CD4-positive, alpha-beta T cell treated with Interferon gamma for 1 hour (primary cell): ENCODE measurements at regions not wholly inside any gene's neighbourhood (a gene's known extent, or its start where the extent isn't known, plus 50 kb on each side); places are given as distances from the start of the nearest gene placed in this dataset.

Source experiments
- DNase-seq: peaks from one replicate; pipeline ENCODE4 v3.0.0-alpha.2; 2020

DNA sequence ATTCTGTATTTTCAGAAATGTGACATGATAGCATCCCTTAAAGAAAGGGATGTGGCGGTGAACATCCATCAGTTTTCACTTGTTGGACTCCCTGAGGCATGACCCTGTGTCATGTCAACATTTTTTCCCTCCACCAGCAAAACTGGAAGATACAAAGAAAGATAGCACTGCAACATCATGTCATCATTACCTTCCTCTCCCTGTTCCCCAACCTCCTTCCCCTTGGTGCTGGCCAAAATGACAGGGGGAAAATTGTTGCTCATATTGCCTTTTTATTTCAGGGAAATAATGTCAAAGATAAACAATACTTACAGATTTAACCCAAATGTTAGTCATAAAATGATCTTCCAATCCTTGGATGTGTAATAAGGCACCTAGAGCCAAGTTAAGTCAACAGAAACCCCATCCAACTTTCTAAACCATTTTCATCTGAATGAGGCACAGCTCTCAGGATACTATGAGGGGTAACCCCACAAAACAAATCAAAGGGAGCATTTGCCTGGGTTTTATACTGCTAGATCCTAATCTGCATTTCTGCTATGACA is 644.3 kb downstream of the ACTL7B start:
- DNase-seq, result no peak

DNA sequence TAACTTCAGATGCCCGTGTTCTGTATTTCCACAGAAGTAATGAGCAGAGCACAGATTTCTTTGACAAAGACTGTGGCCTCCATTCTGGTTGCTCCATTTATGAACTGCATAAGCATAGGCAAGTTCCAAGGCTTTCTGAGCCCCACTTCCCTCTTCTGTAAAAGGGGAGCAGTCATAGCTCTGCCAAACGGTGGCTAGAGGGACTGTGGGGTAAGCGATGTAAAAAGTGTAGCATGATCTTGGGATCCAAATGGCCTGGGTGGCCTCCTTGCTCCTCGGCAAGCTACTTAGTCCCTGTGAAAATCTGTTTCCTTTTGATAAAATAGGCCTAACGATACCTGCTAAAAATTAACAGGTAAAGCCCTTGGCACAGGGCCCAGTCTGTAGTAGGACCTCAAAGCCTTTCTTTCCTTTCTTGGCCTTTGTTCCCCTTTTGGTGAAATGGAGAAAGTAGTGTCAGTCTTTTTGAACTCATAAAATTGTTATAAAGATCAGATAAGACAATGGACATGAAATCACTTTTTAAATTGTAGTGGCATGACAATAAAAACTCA is 646.6 kb downstream of the ACTL7B start:
- DNase-seq, result no peak

DNA sequence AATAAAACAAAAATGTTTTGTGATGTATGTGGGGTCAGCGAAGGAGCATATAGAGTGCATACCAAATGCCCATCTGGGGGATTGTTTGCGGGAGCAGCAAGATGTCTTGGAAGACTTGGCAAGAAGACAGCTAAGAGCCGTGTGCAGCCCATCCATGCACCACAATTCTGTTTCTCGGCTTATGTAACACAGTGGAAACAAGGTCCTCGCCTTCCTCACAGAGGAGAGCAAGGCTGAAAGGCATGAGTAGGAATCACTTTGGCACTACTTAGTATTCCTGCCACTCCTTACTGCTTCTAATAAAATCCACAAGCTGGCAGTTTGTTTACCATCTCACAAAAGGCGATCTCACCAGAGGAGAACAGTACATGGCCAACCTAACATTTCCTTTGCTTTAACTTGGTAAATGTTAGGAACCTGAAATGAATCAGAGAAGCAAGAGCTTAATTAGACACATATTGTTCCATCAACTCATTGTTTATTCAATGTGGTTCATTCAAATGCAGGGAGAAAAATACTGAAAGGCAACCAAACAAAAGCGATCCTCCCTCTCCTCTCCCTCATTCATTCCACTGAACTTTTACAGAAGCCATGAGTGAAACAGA is 648.1 kb downstream of the ACTL7B start:
- no peak for DNase-seq

DNA sequence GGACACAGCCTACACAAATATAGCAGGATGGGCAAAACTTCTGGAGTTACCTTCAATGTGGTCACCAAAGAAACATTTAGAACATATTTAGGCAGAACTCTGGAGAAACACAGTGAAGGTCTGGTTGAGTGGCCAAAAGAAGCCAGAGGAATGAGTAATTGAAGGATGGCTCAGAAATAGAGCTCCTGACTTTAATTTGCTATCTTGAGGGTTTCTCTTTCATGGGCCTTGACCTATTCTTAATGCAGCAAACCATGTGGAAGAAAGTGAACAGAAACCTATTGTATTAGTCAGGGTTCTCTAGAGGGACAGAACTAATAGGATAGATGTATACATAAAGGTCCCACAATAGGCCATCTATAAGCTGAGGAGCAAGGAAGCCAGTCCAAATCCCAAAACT is 650.5 kb downstream of the ACTL7B start:
- DNase-seq, result no peak

DNA sequence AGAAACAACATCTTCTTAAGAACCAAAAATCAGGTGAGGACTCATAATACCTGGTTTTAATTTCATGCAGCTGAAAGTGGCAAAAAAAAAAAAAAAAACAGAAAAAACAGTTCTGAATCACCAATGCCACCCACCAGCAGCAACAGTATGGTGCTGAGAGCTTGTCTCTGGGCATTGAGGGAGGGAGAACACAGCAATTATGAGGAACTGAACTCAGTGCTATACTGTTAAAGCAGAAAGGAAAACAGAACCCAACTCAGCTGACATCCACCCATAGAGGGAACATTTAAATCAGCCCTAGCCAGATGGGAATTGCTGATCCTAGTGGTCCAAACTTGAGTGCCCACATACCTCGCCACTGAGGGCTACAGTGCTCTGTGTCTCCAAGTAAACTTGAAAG is 657.9 kb downstream of the ACTL7B start:
- no peak for DNase-seq

DNA sequence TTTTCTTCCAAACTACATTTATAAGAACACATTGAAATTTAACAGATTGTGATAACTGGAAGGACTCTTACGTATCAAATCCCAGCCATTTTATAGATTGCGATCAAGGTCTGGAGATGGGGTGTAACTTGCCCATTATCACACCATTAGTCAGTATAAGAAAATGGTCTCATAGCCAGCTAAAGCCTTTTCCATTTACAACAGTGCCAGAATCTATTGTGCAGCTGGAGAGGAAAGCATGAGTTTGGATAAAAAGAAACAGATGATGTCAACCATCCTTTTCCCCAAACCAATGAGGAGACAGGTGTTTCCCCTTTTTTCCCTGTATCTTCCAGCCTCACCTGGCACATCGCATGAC is 658.8 kb downstream of the ACTL7B start:
- no peak for DNase-seq

DNA sequence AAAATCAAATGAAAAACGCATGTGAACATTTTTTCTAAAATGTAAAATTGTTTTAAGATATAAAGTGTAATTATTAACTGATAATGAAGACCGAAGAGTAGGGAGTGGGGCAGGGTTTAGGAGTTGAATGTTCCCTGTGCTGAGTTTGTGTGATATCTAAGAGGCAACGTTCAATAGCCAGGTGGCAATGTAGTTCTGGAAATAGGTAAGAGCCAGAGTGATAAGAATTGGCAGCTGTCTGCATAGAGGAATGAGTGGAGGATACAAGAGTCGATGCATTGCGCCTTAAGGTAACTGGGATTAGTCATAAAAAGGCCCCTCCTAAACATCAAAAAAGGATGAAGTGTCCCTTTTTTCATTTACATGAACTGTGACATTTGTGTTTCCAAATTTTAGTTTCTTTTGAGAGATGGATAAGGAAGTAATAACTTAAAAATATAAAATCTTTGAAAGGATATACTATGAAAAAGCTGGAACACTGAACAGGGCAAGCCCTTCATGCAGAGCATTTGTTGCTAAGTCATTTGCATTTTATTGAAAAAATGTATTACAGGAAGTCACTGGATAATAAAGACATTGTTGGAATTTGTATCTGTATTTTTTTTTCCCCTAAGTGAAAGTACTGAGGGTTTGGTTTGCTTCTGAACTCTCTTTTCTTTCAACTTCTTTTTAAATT is 659.3 kb downstream of the ACTL7B start:
- DNase-seq, result no peak

DNA sequence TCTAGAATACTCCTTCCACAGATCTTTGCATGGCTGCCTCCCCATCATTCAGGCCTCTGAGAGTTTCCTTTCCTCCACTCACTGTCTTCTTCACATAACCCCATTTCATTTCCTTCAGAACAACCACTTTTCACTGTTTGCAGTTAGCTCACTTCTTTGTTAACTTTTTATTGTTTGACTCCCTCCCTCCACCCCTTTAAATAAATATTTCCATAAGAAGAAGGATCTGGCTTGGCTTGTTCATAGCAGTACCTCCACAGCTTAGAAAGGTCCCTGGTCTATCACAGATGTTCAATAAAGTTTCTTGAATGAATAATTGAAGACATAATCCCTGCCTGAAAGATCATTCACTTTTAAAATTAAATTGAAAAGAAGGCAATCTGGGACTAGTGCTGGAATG is 661.6 kb downstream of the ACTL7B start:
- DNase-seq, result no peak

DNA sequence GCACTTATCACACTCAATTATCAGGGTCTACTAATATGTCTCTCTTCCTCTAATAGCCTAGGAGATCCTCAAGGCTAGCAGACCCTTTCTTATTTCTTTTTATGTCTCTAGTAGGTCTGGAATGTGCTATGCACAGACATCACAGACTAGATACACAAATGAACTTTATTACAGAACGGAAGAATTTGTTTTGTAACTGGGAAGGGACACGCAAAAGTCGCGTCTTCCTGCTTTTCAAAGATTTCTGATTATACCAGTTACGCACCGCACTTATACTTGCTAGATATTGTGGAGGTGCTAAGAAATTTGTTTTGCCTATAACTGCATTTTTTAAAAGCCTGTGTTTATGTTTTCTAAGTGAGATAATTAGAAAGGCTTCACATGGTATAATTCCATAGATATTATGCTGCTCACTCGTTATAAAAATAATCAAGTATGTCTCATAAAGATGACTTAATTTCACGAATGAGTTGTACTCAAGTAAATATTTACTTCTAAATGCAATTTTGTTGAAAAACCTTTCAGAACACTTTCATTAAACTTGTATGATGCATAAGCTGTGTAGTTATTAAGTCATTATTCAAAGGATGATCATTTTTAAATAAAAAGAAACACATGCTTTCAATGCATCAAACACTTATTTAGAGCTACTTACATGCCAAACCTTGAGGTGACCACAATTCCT is 662.6 kb downstream of the ACTL7B start:
- no peak for DNase-seq

DNA sequence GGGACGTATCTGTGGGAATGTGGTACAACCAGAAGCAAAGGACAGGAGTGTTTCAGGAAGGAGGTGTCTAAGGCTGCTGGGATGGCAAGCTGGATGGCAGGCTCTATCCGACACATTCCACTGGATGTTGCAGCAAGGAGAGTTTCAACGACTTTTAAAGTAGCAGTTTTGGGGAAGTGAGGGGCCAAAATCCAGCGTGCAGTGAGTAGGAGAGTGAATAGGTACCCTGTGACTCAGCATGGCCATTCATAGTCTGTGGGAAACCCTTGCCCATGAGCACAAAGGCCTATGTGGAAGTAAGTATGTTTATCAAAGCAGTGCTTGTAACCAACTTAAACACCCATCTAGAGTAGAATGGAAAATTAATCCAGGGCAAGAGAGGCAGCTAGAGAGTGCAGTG is 664.7 kb downstream of the ACTL7B start:
- peak; percentile 22 for DNase-seq

DNA sequence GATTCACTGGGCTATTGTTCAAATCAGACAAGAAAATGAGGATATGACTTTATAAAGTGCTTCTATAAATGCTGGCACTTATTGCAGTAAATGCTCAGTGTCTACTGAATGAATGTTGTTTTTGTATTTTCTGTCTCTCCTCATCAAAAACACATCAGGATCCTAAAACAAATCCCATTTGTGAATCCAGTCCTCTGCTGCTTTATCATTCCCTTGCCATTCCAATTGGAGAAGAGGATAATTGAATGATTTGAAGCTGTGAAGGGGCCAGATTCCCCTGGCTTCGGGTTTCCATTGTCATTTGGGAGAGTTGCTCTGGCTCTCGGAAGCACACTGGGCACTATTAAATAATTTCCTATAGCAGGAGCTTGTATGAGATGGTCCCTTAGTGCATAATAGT is 666.8 kb downstream of the ACTL7B start:
- DNase-seq, result no peak

DNA sequence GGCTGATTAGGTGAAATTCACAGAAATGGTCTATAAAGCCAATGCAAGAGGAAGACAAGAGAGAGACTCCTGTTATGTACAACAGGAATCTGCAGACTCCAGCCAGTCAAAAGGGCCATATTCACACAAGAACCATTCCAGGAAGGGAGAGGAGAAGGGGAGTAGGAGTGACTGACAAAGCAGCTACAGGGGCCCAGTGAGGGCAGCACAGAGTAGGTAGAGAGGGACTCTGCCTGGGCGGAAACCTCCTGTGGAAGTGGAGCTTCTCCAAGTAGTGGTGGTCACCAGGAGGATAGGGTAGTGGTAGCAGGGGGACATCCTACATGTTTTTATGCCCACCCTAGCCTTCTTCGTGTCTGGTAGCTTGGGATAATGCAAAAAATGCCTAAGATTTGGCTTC is 667.3 kb downstream of the ACTL7B start:
- no peak for DNase-seq

DNA sequence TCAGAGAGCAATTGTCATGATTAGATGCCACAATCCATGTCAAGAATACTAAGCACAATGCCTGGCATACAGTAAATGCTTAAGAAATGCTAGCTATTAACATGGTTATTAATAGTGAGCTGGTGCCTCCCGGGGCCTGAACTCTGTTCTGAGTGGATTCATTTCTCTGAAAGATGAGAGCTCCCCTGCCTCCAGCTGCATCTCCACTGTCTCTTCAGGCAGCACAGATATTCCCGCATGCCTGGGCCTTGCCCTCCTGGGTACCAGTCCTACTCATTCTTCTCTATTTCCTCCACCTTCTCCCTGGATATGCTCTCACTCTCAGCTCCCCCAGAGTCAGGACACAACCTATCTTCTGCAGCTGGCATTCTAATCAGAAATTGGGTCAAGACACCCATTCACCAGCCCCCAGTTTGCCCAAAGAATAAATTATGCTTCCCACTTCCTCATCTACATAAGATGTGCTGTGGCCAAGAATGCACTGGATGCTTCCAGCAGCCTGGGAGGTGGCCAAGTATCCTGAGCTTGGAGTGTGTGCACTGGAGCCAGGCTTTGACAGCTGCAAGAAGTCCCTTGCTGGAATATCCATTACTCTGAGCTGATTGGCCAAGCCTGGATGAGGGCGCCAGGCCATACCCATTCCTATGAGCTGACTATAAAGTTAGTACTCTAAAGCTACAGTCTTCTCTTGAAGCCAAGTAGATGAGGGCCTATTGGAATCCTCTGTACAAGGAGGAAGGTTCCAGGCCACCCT is 669.0 kb downstream of the ACTL7B start:
- DNase-seq, result no peak

DNA sequence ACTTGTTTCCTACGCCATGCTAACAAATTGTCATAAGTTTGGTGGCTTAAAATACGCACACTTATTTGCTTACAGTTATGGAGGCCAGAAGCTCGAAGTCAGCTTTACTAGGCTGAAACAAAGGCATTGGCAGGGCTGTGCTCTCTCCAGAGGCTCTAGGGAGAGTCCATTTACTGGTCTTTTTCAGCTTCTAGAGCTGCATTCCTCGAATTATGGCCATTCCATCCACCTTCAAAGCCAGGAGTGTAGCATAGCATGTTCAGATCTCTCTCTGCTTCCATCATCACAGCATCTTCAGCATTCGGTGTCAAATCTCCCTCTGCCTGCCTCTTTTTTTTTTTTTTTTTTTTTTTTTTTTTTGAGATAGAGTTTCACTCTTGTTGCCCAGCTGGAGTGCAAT is 670.2 kb downstream of the ACTL7B start:
- DNase-seq, result no peak

DNA sequence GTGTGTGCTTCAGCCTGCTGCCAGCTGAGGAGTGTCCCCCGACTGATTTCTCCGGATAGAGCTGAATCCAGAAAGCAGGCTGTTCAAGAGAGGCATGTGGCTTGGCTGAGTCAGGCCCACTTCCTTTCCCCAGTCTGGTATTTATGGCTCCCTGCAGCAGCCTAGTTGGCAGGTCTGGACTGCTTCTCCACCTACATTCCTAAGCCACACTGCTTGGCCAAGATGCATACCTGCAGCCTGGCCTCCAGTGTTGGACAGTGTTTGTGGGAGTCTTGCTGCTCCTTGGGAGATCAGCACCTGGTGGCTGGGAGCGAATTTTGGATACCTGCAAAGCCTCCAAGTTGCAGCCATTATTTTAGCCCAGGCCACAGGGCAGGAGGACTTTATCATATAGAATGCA is 670.8 kb downstream of the ACTL7B start:
- no peak for DNase-seq

DNA sequence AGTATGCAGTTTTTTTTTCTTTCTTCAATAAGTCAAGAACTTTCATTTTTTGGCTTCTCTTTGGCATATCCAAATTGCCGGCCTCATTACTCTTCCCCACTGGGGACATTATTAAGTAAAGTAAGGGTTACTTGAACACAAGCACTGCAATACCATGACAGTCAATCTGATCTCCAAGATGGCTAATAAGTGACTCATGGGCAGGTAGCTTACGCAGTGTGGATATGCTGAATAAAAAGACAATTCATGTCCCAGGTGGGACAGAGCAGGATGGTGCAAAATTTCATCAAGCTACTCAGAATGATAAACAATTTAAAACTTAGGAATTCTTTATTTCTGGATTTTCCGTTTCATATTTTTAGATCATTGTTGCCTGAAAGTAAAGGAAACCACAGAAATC is 671.8 kb downstream of the ACTL7B start:
- no peak for DNase-seq

DNA sequence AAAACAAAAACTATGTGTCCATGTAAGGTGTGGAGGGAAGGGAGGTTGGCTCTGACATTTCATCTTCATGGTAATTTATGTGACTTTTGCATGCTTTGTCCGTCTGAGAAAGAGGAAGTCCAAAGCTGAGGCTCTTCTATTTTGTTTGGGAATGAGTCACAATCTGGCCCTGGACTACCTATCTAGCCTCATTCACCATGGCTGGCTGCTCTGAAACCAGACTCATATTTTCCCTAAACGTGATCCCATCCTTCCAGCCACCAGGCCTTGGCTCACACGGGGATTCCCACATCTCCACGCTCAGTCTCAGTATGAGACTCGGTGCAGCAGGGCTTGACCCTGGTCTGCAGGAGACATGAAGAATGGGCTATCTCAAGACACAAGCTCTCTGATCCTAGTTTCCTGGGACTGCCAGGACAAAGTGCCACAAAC is 672.8 kb downstream of the ACTL7B start:
- DNase-seq, result no peak

DNA sequence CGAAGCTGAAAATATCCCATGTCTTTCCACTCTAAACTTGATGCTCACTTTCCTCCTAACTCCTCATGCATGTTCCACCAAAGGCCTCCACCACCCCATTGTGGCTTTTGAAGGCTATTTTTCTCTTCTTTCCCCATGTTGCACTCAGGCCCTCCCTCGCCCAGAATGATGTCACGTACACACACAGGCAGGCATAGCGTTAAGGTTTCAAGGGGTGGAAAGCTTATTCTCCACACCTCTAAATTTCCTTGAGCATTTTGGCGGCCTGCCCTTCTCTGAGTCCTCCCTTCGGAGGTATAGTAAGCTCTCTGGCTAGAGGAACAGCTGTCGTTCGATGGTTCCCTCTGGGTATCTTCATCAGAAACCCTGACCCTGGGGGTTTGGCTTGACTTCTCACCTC is 673.5 kb downstream of the ACTL7B start:
- no peak for DNase-seq

DNA sequence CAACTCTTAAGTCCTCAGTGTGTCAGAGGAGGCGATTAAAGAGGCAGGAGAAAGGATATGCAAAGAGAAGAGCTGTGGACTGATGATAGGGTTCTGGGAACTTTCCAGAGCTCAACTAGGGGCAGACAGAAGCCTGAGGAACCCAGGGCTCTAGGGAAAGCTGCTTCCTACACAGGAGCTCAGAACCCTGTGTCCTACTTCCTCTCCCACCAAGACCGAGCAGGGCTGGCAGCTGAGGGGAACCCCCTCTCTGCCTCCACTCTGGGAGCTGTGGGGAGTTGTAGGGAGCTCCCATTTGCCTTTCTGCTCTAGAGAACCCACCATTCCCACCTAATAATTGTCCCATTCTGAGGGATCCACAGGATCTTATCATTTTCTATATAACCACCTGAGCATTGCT is 674.3 kb downstream of the ACTL7B start:
- DNase-seq, result no peak

DNA sequence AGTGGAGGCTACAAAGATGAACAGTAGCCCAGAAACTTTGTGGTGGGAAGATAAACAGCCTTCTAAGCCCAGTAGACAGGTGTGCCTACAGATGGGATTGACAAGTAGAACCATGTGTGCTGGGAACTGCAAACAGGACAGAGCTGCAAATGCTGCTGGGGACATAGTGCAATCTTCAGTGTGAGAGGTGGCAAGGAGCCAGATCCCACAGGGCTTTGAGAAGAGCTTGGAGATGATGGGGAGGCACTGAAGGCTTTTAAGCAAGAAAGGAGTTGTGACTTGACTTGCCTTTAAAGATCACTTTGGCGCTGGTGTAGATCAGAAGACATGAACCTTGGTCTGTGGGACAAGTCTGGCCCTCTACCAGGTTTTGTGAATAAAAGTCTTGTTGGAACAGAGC is 675.2 kb downstream of the ACTL7B start:
- DNase-seq, result no peak

DNA sequence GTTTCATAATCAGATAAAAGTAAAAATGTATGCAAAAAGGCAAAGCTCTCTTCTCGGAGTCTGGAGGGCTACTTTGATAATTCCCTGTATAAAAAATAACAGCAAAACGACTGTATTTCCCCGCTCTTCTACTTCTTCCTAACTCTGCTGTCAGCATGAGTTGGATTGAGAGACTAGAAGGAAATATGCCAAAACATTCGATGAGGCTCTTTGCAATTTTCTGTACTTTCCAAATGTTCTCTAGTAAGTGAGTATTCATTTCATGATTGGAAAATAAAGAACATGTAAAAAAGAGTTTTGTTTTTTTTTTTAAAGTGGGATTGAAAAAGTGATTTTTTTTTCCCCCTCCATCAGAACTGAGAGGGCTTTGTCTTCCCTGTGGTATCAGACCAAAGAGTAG is 677.5 kb downstream of the ACTL7B start:
- no peak for DNase-seq

DNA sequence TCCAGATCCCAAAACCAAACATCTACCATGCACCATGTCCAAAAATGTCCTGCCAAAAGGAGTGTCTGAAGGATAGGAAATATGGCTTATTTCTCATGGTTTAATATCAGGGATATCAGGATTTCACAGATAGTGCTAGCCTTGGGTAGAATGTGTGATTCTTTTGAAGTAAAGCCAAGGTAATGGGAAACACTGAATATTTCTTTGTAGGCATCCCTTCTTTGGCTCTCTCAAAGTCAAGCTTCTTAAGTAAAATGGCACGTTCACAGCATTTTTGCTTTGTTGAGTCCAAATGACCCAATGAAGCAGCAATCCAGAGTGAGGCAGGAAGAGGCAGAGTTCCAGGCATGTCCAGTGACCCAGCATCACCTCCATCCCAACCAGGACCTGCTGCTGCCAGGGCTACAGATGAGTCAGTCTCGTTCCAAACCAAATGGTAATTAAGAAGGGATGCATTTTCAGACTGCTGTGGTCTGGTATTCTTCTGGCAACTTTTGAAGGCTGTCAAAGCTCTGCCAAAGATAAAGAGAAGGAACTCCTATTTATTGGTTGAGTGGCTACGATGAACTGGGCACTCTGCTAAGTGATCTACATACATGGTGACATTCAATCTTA is 678.8 kb upstream of the KLF4 start:
- DNase-seq, result no peak
